Aorta (tissue), 5 donors: ENCODE measurements at regions not wholly inside any gene's neighbourhood (a gene's known extent, or its start where the extent isn't known, plus 50 kb on each side); places are given as distances from the start of the nearest gene placed in this dataset.

ENCODE experiments used
- ATAC-seq: fragments of 200-7000 bp; cut with Tn5 transposase; one replicate; pipeline ENCODE4 v1.9.1; 2022; ENCODE audit warnings: moderate library complexity; ENCODE audit not compliant: low FRiP score
- DNase-seq, 2 donors: peaks; one replicate each; pipeline ENCODE4 v3.0.0-alpha.2; 2020
- H3K27ac ChIP-seq, 2 donors: one replicate each; pipeline ENCODE4 v1.5.1; 2013; ENCODE audit warnings: low read length in 2 of 2, mild to moderate bottlenecking in 2 of 2, moderate library complexity in 2 of 2, control low read depth in 1 of 2, inconsistent platforms in 1 of 2, low read depth in 1 of 2
- H3K27me3 ChIP-seq, 2 donors: one replicate each; pipeline ENCODE4 v1.6.1; 2013; ENCODE audit warnings: control low read depth in 1 of 2, low read length in 1 of 2, mild to moderate bottlenecking in 1 of 2, moderate library complexity in 1 of 2; ENCODE audit not compliant: insufficient read depth in 2 of 2, control insufficient read depth in 1 of 2
- H3K36me3 ChIP-seq, 2 donors: one replicate each; pipeline ENCODE4 v1.6.1; 2013; ENCODE audit warnings: control low read depth in 1 of 2, low read length in 1 of 2, mild to moderate bottlenecking in 1 of 2; ENCODE audit not compliant: insufficient read depth in 2 of 2, control insufficient read depth in 1 of 2
- H3K4me1 ChIP-seq, 2 donors: one replicate each; pipeline ENCODE4 v1.6.1; 2013; ENCODE audit warnings: low read length in 2 of 2, control low read depth in 1 of 2, mild to moderate bottlenecking in 1 of 2, moderate library complexity in 1 of 2; ENCODE audit not compliant: insufficient read depth in 2 of 2, control insufficient read depth in 1 of 2
- H3K4me3 ChIP-seq, 2 donors: one replicate each; pipeline ENCODE4 v1.5.1; 2013; ENCODE audit warnings: low read length in 2 of 2, control low read depth in 1 of 2, mild to moderate bottlenecking in 1 of 2
- H3K9me3 ChIP-seq: one replicate; pipeline ENCODE4 v1.6.1; 2013; ENCODE audit warnings: mild to moderate bottlenecking, low read length; ENCODE audit not compliant: control insufficient read depth
- WGBS, 2 donors: extraction: QIAGEN DNeasy Blood & Tissue Kit; methylation state at CpG; one replicate each; pipeline ENCODE4 v1.1.7; 2013; 5-methylcytosine and 5-hydroxymethylcytosine counted together
- intact Hi-C, 2 donors: fragments of 100-400 bp; cut with DNase I; formaldehyde crosslinking; loops; one replicate each; pipeline versions ENCODE4 v1.14.2 to v1.15.0; 2022
- donor health status: healthy with polysubstance abuse.
- donor health status: Bipolar disorder and iron deficiency.
- donor health status: DM: no; HTN: no; CAD: no.
- donor health status: DM: no; HTN: no; CAD: no.
- donor health status: DM: yes; HTN: yes; CAD: no.

DNA sequence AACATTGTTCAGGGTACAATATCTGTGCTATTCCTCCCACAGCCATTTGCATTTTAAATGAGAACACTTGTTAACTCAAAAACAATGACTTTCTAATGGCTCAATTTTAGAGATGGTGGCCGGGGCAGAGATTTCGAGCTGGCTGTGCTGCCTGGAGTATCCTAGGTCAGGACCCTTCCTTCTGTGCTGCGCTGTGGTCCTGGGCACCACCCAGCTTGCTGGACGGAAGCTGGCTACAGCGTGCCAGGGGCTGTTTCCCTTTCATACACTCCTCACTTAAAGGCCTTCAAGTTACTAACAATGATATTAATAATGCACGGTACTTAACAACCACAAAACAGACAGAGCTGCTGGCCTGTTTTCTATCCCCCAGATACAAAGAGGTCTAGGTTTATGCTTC, 194.4 kb upstream of the CST7 start:
- no peak for ATAC-seq
- WGBS, 2 donors: 89 to 95% methylated on average over 6 of the region's 6 CpGs
- no peak for DNase-seq
- Histone ChIP-seq H3K27ac (no peak overlapping the region), H3K9me3 (no peaks in the 10 kb centered on the region), H3K4me1 (no peaks in the 10 kb centered on the region), H3K27me3 (no peaks in the 10 kb centered on the region), H3K36me3 (no peaks in the 10 kb centered on the region), H3K4me3 (no peak overlapping the region)
- intact Hi-C loops: no loop called here

- WGBS, 2 donors: 87 to 92% methylated on average over 4 of the region's 4 CpGs
- H3K4me3 ChIP-seq: no peak overlapping the region
- DNase-seq (no peak), ATAC-seq (no peak)
- intact Hi-C loops: no loop called here
- no peaks in the 10 kb centered on the region for H3K27me3 ChIP-seq
- H3K4me1 ChIP-seq: no peaks in the 10 kb centered on the region
- H3K9me3 ChIP-seq: no peaks in the 10 kb centered on the region
- no peaks in the 10 kb centered on the region for H3K36me3 ChIP-seq
- no peak overlapping the region for H3K27ac ChIP-seq
Observed at GRCh38 chr20:24755411-24755922, 193.6 kb upstream of the CST7 start.

- DNase-seq (no peak), ATAC-seq (no peak)
- peaks cover 2% of the 10 kb centered on the region for H3K9me3 ChIP-seq
- H3K4me1 ChIP-seq: no peaks in the 10 kb centered on the region
- no peak overlapping the region for H3K4me3 ChIP-seq
- intact Hi-C loops: no loop called here
- H3K27ac ChIP-seq: no peak overlapping the region
- WGBS, 2 donors: 37 to 46% methylated on average over 12 of the region's 12 CpGs
- no peaks in the 10 kb centered on the region for H3K27me3 ChIP-seq
- H3K36me3 ChIP-seq: no peaks in the 10 kb centered on the region
Observed at GRCh38 chr20:24756292-24757025, 192.6 kb upstream of the CST7 start.

GRCh38 chr20:24761220-24762065, 187.6 kb upstream of the CST7 start:
- 92 to 96% methylated on average over 7 of the region's 7 CpGs for WGBS, 2 donors
- intact Hi-C loops: loop anchor here in 1 of 2 donors (10.0 kb wide), 1 partner anchor 47 kb away; no protein-coding TSS in a partner anchor
- H3K36me3 ChIP-seq: no peaks in the 10 kb centered on the region
- H3K27ac ChIP-seq: no peak overlapping the region
- peak; percentile 29 for ATAC-seq
- no peak for DNase-seq
- no peak overlapping the region for H3K4me3 ChIP-seq
- peaks cover 2% of the 10 kb centered on the region for H3K9me3 ChIP-seq
- no peaks in the 10 kb centered on the region for H3K4me1 ChIP-seq
- H3K27me3 ChIP-seq: no peaks in the 10 kb centered on the region

DNA sequence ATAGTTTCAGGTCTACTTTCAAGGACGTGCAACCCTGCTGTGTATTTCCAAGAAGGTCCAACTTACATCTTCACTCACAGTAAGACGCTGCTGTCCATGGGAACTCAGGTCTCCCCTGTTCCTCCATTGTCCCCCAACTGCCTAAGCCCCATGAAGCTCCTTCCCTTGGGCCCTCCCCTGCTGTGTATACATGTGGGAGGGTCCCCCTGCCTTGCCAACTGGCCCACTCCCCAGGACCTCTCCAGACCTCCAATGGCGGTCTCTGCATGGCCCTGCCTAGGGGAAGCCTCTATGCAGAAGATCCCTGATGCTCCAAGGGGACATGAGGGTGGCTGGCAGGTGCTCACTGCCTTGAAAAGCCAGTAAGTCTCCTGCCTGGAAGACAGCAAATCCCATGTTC, 186.7 kb upstream of the CST7 start:
- no peak overlapping the region for H3K27ac ChIP-seq
- no peak overlapping the region for H3K4me3 ChIP-seq
- H3K9me3 ChIP-seq: peaks cover 2% of the 10 kb centered on the region
- DNase-seq (no peak), ATAC-seq (no peak)
- no peaks in the 10 kb centered on the region for H3K27me3 ChIP-seq
- no peaks in the 10 kb centered on the region for H3K36me3 ChIP-seq
- H3K4me1 ChIP-seq: no peaks in the 10 kb centered on the region
- WGBS, 2 donors: 88 to 91% methylated on average over 3 of the region's 3 CpGs
- intact Hi-C loops: loop anchor here in 1 of 2 donors (10.0 kb wide), 1 partner anchor 48 kb away; no protein-coding TSS in a partner anchor

DNA sequence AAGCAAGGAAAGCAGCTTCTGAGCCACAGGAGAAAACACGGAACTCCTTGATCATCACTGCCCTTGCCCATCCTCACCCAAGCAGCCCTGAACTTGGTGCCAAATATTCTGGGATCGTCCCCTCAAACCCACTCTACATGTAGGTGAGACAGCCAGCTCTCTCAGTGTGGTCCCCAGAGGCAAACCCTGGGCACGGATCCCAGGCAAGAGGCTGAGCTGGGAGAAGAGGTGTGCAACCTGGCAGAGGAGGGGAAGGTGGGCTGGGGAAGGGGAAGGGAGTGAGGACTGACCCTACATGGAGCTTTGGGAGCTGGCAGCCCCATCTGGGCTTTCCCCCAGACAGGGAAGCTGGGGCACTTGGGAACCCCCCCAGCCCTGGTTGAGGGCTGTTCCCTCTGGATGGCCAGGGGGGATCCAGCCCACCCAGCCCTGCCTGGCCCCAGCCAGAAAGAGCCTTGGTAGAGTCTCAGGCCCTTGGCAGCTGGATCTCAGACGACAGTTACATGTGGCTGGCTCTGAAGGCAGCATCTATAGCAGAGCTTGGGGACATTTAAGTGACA, 186.2 kb upstream of the CST7 start:
- ATAC-seq (no peak), DNase-seq (no peak)
- Histone ChIP-seq H3K27ac (no peak overlapping the region), H3K4me1 (no peaks in the 10 kb centered on the region), H3K27me3 (no peaks in the 10 kb centered on the region), H3K4me3 (no peak overlapping the region), H3K36me3 (no peaks in the 10 kb centered on the region), H3K9me3 (peaks cover 2% of the 10 kb centered on the region)
- intact Hi-C loops: loop anchor here in 1 of 2 donors (10.0 kb wide), 1 partner anchor 48 kb away; no protein-coding TSS in a partner anchor
- WGBS, 2 donors: 60 to 67% methylated on average over 4 of the region's 4 CpGs

GRCh38 chr20:24763386-24764026, 185.6 kb upstream of the CST7 start:
- ATAC-seq (no peak), DNase-seq (no peak)
- peaks cover 2% of the 10 kb centered on the region for H3K9me3 ChIP-seq
- H3K4me1 ChIP-seq: no peaks in the 10 kb centered on the region
- intact Hi-C loops: loop anchor here in 1 of 2 donors (10.0 kb wide), 1 partner anchor 49 kb away; no protein-coding TSS in a partner anchor
- no peaks in the 10 kb centered on the region for H3K36me3 ChIP-seq
- no peak overlapping the region for H3K4me3 ChIP-seq
- H3K27ac ChIP-seq: no peak overlapping the region
- H3K27me3 ChIP-seq: no peaks in the 10 kb centered on the region
- WGBS, 2 donors: 77 to 83% methylated on average over 26 of the region's 26 CpGs

DNA sequence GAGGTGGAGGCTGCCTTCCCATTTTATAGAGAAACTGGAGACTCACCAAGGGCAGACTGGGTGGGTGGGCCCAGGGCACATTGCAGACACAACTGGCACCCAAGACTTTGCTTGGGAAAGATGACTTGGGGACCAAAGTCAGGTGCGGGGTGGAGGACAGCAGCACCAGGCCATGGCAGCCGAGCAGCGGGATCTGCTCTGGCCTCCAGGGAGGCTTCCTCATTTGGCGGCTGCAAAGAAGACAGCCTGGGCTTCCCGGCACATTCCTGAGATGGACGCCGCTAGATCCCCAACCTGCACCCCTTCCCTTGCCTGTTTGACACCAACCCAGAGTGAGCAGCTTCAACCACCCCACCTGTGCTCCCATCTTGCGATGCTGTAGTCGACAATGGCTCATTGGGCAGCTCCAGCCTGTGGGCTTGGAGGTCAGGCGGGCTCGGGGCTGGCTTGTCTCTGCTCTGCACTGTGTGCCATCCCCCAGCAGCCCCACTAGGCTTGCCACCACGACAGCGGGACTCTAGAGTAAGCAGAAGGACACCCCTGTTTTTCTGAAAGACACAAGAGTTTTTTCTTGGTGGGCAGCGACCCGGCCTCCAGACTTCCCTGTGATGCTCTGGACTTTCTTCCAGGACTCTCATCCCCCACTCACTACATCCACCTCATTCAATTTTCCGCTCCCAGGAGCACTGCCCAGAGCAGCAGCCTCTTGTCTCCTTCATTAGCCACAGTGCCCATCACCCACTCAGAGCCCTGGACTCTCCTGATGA, 184.9 kb upstream of the CST7 start:
- Histone ChIP-seq H3K27ac (no peak overlapping the region), H3K4me1 (no peaks in the 10 kb centered on the region), H3K4me3 (no peak overlapping the region), H3K9me3 (peaks cover 2% of the 10 kb centered on the region), H3K27me3 (no peaks in the 10 kb centered on the region), H3K36me3 (no peaks in the 10 kb centered on the region)
- ATAC-seq: no peak
- WGBS, 2 donors: 91 to 96% methylated on average over 16 of the region's 16 CpGs
- intact Hi-C loops: loop anchor here in 1 of 2 donors (10.0 kb wide), 1 partner anchor 49 kb away; no protein-coding TSS in a partner anchor
- no peak for DNase-seq
